H9 (cell line): ENCODE measurements at regions not wholly inside any gene's neighbourhood (a gene's known extent, or its start where the extent isn't known, plus 50 kb on each side); places are given as distances from the start of the nearest gene placed in this dataset.
"Not testable (repeated sequence)": the region's sequence is repeated elsewhere in the genome, so short reads cannot be mapped to it uniquely, and the experiment has no call there.

Experiments used
- DNase-seq: peaks from one replicate; pipeline ENCODE4 v3.0.0-alpha.2; 2017
- H2AFZ ChIP-seq: one replicate; pipeline ENCODE4 v1.6.1; 2013; ENCODE audit warnings: mild to moderate bottlenecking, low read length, control low read depth, moderate library complexity
- H2AK5ac ChIP-seq: 2 replicates; pipeline ENCODE4 v1.6.1; 2013; ENCODE audit warnings: low read length, control low read depth, mixed read lengths; ENCODE audit not compliant: insufficient read length
- H2BK120ac ChIP-seq: one replicate; pipeline ENCODE4 v1.6.1; 2013; ENCODE audit warnings: low read depth, mild to moderate bottlenecking, low read length, control low read depth, inconsistent platforms; ENCODE audit not compliant: poor library complexity, severe bottlenecking
- H2BK12ac ChIP-seq: 2 replicates; pipeline ENCODE4 v1.6.1; 2013; ENCODE audit warnings: low read length, control low read depth, mixed read lengths, low read depth; ENCODE audit not compliant: insufficient read length
- H2BK15ac ChIP-seq: 2 replicates; pipeline ENCODE4 v1.6.1; 2013; ENCODE audit warnings: low read depth, low read length, control low read depth
- H2BK20ac ChIP-seq: one replicate; pipeline ENCODE4 v1.6.1; 2013; ENCODE audit warnings: low read depth, mild to moderate bottlenecking, low read length, control low read depth, inconsistent platforms; ENCODE audit not compliant: poor library complexity, severe bottlenecking
- H2BK5ac ChIP-seq: 2 replicates; pipeline ENCODE4 v1.6.1; 2013; ENCODE audit warnings: low read length, control low read depth, mixed read lengths; ENCODE audit not compliant: insufficient read length
- H3K14ac ChIP-seq: 2 replicates; pipeline ENCODE4 v1.6.1; 2013; ENCODE audit warnings: low read length, control low read depth; ENCODE audit not compliant: insufficient read depth
- H3K18ac ChIP-seq: 2 replicates; pipeline ENCODE4 v1.6.1; 2013; ENCODE audit warnings: low read depth, mild to moderate bottlenecking, mixed read lengths, low read length, control low read depth; ENCODE audit not compliant: insufficient read length
- H3K23ac ChIP-seq: 2 replicates; pipeline ENCODE4 v1.6.1; 2013; ENCODE audit warnings: low read length, control low read depth, mixed read lengths, low read depth; ENCODE audit not compliant: insufficient read length
- H3K23me2 ChIP-seq: 2 replicates; pipeline ENCODE4 v1.6.1; 2013; ENCODE audit warnings: low read depth, mild to moderate bottlenecking, mixed read lengths, low read length, control low read depth; ENCODE audit not compliant: insufficient read length, poor library complexity, severe bottlenecking
- H3K27ac ChIP-seq: 2 replicates; pipeline ENCODE4 v1.5.1; 2013; ENCODE audit warnings: low read length, control low read depth, mixed read lengths, low read depth; ENCODE audit not compliant: insufficient read length
- H3K27me3 ChIP-seq: 2 replicates; pipeline ENCODE4 v1.6.1; 2013; ENCODE audit warnings: low read length, control low read depth, inconsistent platforms; ENCODE audit not compliant: insufficient read depth
- H3K4ac ChIP-seq: 2 replicates; pipeline ENCODE4 v1.6.1; 2013; ENCODE audit warnings: low read depth, mild to moderate bottlenecking, control low read depth, inconsistent platforms, low read length, moderate library complexity
- H3K4me1 ChIP-seq: 2 replicates; pipeline ENCODE4 v1.6.1; 2013; ENCODE audit warnings: low read length, control low read depth, inconsistent platforms; ENCODE audit not compliant: insufficient read depth
- H3K4me2 ChIP-seq: 2 replicates; pipeline ENCODE4 v1.6.1; 2013; ENCODE audit warnings: low read length, control low read depth, mixed read lengths; ENCODE audit not compliant: insufficient read length, insufficient read depth
- H3K56ac ChIP-seq: 2 replicates; pipeline ENCODE4 v1.6.1; 2013; ENCODE audit warnings: low read depth, mild to moderate bottlenecking, mixed read lengths, low read length, control low read depth; ENCODE audit not compliant: insufficient read length
- H3K79me1 ChIP-seq: 2 replicates; pipeline ENCODE4 v1.6.1; 2013; ENCODE audit warnings: low read depth, mild to moderate bottlenecking, moderate library complexity, low read length, control low read depth, inconsistent platforms; ENCODE audit not compliant: insufficient read depth, poor library complexity, severe bottlenecking
- H3K79me2 ChIP-seq: 2 replicates; pipeline ENCODE4 v1.6.1; 2013; ENCODE audit warnings: low read length, control low read depth, inconsistent platforms; ENCODE audit not compliant: insufficient read depth
- H3K9ac ChIP-seq: 2 replicates; pipeline ENCODE4 v1.6.1; 2013; ENCODE audit warnings: low read length, control low read depth, mixed read lengths; ENCODE audit not compliant: insufficient read length; ENCODE audit errors: extremely low read depth
- H3K9me3 ChIP-seq: one replicate; pipeline ENCODE4 v1.6.1; 2013; ENCODE audit warnings: low read depth, low read length, inconsistent platforms; ENCODE audit not compliant: control insufficient read depth
- H3T11ph ChIP-seq: one replicate; pipeline ENCODE4 v1.6.1; 2013; ENCODE audit warnings: mild to moderate bottlenecking, low read length, control low read depth, inconsistent platforms
- H4K20me1 ChIP-seq: one replicate; pipeline ENCODE4 v1.6.1; 2013; ENCODE audit not compliant: control insufficient read depth, insufficient read length, insufficient read depth
- H4K5ac ChIP-seq: 2 replicates; pipeline ENCODE4 v1.6.1; 2013; ENCODE audit warnings: low read depth, mild to moderate bottlenecking, mixed read lengths, low read length, control low read depth; ENCODE audit not compliant: insufficient read length
- H4K8ac ChIP-seq: replicated peaks from 2 replicates; pipeline ENCODE4 v1.6.1; 2013; ENCODE audit warnings: low read length, control low read depth, mixed read lengths, low read depth; ENCODE audit not compliant: insufficient read length
- H4K91ac ChIP-seq: 2 replicates; pipeline ENCODE4 v1.6.1; 2013; ENCODE audit warnings: low read depth, mild to moderate bottlenecking, moderate library complexity, mixed read lengths, low read length, control low read depth; ENCODE audit not compliant: insufficient read length
- H3K27ac Mint-ChIP-seq, 3 experiments: 2 replicates in 2 of 3; 3 replicates in 1 of 3; pipeline ENCODE4 v1.8.0; 2020 to 2021; ENCODE audit warnings: mixed read lengths in 3 of 3, mild to moderate bottlenecking in 1 of 3, moderate library complexity in 1 of 3
- H3K27me3 Mint-ChIP-seq: 2 replicates; pipeline ENCODE4 v1.8.0; 2021; ENCODE audit warnings: low read depth, mild to moderate bottlenecking, moderate library complexity, mixed read lengths
- H3K36me3 Mint-ChIP-seq, 3 experiments: 2 replicates in 2 of 3; 3 replicates in 1 of 3; pipeline ENCODE4 v1.8.0; 2020 to 2021; ENCODE audit warnings: low read depth in 3 of 3, mixed read lengths in 3 of 3; ENCODE audit not compliant: insufficient read depth in 1 of 3
- H3K4me1 Mint-ChIP-seq, 2 experiments: 2 replicates each; pipeline ENCODE4 v1.8.0; 2020; ENCODE audit warnings: mixed read lengths in 2 of 2
- H3K4me3 Mint-ChIP-seq, 2 experiments: 2 replicates in 1 of 2; 3 replicates in 1 of 2; pipeline ENCODE4 v1.8.0; 2020 to 2021; ENCODE audit warnings: mild to moderate bottlenecking in 2 of 2, mixed read lengths in 2 of 2, moderate library complexity in 1 of 2
- H3K9me3 Mint-ChIP-seq, 2 experiments: 2 replicates in 1 of 2; 3 replicates in 1 of 2; pipeline ENCODE4 v1.8.0; 2020; ENCODE audit warnings: mild to moderate bottlenecking in 2 of 2, mixed read lengths in 2 of 2, moderate library complexity in 1 of 2
- WGBS: extraction: QIAGEN DNeasy Blood & Tissue Kit; methylation state at CpG from one replicate; pipeline ENCODE4 v1.1.7; 2013; ENCODE audit warnings: missing lambda C conversion rate, low lambda C conversion rate, mixed read lengths; ENCODE audit not compliant: insufficient read length; ENCODE audit errors: extremely low coverage; 5-methylcytosine and 5-hydroxymethylcytosine counted together

- not testable (repeated sequence) for H3K4me1 Mint-ChIP-seq, H3K4me2 ChIP-seq
- peak overlapping the region in 2 of 3 experiments; percentile 42 to 84; a peak in 2 of 7 replicates for H3K27ac Mint-ChIP-seq
These were observed 76.8 kb upstream of the PAX8 start for GRCh38 chr2:113355339-113356015.

More at GRCh38 chr2:113355339-113356015, 76.8 kb upstream of the PAX8 start:
- H3K9me3 ChIP-seq, H3K23me2 ChIP-seq, H2BK15ac ChIP-seq, H2BK12ac ChIP-seq, H4K5ac ChIP-seq, H4K91ac ChIP-seq, H3K4ac ChIP-seq, H2AK5ac ChIP-seq, H3K23ac ChIP-seq, H2BK120ac ChIP-seq, H4K20me1 ChIP-seq, H3K36me3 Mint-ChIP-seq, H2BK20ac ChIP-seq, H2BK5ac ChIP-seq, H3K79me1 ChIP-seq, H3K18ac ChIP-seq, H3K14ac ChIP-seq, H3K4me1 ChIP-seq, H2AFZ ChIP-seq, H3K79me2 ChIP-seq, H3K27me3 Mint-ChIP-seq, DNase-seq, H3K27ac ChIP-seq, H3K56ac ChIP-seq, H3K27me3 ChIP-seq, H3K9me3 Mint-ChIP-seq, H3T11ph ChIP-seq, H3K4me3 Mint-ChIP-seq, H3K9ac ChIP-seq, H4K8ac ChIP-seq: not testable (repeated sequence)
- WGBS, result no CpG with 5 or more reads among the region's 8 CpGs
